Heart left ventricle (tissue), 13 donors: ENCODE measurements at regions not wholly inside any gene's neighbourhood (a gene's known extent, or its start where the extent isn't known, plus 50 kb on each side); places are given as distances from the start of the nearest gene placed in this dataset.

Experiments used
- CTCF ChIP-seq, 12 donors: fragments of 200-600 bp; sonication (generic) in 4 of 12; IDR thresholded peaks; one replicate each; pipeline versions ENCODE4 v1.5.0 to v1.8.0; 2018 to 2022; ENCODE audit warnings: antibody characterized with exemption in 12 of 12, mild to moderate bottlenecking in 5 of 12
- POLR2A ChIP-seq, 2 donors: fragments of 450-650 bp; IDR thresholded peaks; one replicate each; pipeline ENCODE4 v1.6.1; 2017; ENCODE audit warnings: antibody characterized with exemption in 2 of 2, mild to moderate bottlenecking in 2 of 2, moderate library complexity in 2 of 2
- donor health status: ischemic (EF 13 %, LVEDD 7.1; RV severe dilation, severe dysfunction).
- donor health status: DM: no; HTN: yes; CAD: no.
- donor health status: DM: no; HTN: no; CAD: no.
- donor health status: ischemic (EF 25% LVEDD 6.9; RV normal size, moderate dysfunction).
- donor health status: ischemic (EF 25% LVEDD 5.7; RV mildly dilated, moderate dysfunction).
- donor health status: ischemic (EF 35%, LVEDD 5.7; RV mildly dilated, moderate dysfunction).
- donor health status: nonischemic (EF 11% LVEDD 7.7; RV severe dilation, severe dysfunction).
- donor health status: DM: yes; HTN: yes; CAD: no.
- donor health status: PGD.
- donor health status: ischemic (EF 29% LVEDD 5.4; RV normal size, mild dysfunction).
- donor health status: nonischemic (EF 23%, LVEDD 6.1; RV moderate dilation, normal function).

DNA sequence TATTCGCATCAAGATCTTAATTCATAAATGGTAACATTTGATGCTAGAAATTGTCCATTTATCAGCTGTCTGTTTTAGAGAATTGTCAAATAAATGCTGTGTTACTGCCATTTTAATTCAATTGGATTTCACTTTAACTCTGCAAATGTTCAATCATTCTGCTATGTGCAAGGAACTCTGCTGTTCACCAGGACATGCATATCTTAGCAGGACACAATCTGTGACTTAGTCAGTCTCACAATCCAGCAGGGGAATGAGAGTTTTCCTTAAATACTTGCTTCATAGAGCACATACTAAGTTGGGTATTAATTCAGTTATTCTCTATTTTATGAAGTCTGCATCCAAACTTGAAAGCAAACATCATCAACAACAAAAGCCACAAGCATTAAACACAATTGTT, 488.7 kb upstream of the MEF2C start:
- no peak for TF ChIP-seq POLR2A (IDR thresholded peaks at IDR 0.05)
- TF ChIP-seq CTCF (IDR thresholded peaks at IDR 0.05): no peak
